ENCODE measurements at regions not wholly inside any gene's neighbourhood (a gene's known extent, or its start where the extent isn't known, plus 50 kb on each side); places are given as distances from the start of the nearest gene placed in this dataset.

DNA sequence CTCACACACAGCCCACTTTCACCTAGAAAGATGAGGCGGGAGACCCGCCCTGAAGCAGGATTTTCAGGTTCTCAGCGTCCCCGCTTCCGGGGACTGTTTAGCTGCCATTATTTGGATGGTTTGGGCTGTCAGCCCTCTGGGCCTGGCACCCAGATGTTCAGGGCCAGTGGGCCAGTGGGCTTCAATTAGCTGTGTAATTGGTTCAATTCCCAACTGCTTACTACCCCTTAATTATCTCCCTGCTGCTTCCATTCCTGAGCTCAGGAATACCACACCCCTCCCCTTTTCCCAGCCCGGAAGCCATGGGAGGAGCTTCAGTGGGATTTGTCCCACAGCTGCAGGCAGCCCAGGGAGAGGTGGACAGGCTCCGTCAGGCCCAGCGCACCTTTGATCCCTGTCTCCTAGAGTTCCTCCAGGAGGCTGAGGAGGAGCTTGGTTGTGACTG, 114.1 kb upstream of the MYCN start:
- TF ChIP-seq CTCF (IDR thresholded peaks at IDR 0.05) (no peak), EP300 (IDR thresholded peaks at IDR 0.05) (no peak)

All from sigmoid colon (tissue), 4 donors.